HepG2 (cell line): ENCODE measurements at regions not wholly inside any gene's neighbourhood (a gene's known extent, or its start where the extent isn't known, plus 50 kb on each side); places are given as distances from the start of the nearest gene placed in this dataset.

Experiments
- ATAC-seq: fragments of 200-7000 bp; cut with Tn5 transposase; 3 replicates; pipeline ENCODE4 v1.9.1; 2020; ENCODE audit warnings: mild to moderate bottlenecking, moderate library complexity
- BruUV-seq: library from RNA; stranded (reverse); fragments of 400-500 nt; replicated peaks from 2 replicates; lab custom pipeline; 2021; lab: Mats Ljungman, UMichigan
- CTCF ChIA-PET: fragments of 300-600 bp; formaldehyde crosslinking; extraction: SDS; loops from one replicate; lab custom pipeline; 2021; ENCODE audit warnings: low total read pairs, inconsistent platforms, low intra/inter-chr PET ratio; lab: Yijun Ruan, JAX
- POLR2A ChIA-PET: fragments of 350-600 bp; sonication (Branson Sonifier 250); formaldehyde crosslinking; loops from one replicate; lab custom pipeline; 2020; ENCODE audit warnings: antibody characterized with exemption, inconsistent platforms; lab: Yijun Ruan, JAX
- DNase-seq: peaks from one replicate; pipeline ENCODE4 v3.0.0-alpha.2; 2015; ENCODE audit warnings: low spot score
- FAIRE-seq: peaks from 3 replicates; lab custom pipeline; 2011; peaks lifted over from hg19 to GRCh38; lab: Jason Lieb, UNC
- H2AFZ ChIP-seq: one replicate; pipeline ENCODE4 v1.6.1; 2011; ENCODE audit warnings: low read length, inconsistent platforms
- H3K27ac ChIP-seq: fragments of 300-600 bp; 3 replicates; pipeline ENCODE4 v1.8.0; 2011; ENCODE audit warnings: mixed run types, mild to moderate bottlenecking, mixed read lengths, low read length, inconsistent platforms; ENCODE audit not compliant: insufficient read depth; ENCODE audit errors: extremely low read length
- H3K27me3 ChIP-seq, 2 experiments: fragments of 200-600 bp in 1 of 2; 2 replicates in 1 of 2; 3 replicates in 1 of 2; pipeline versions ENCODE4 v1.6.0 to v1.8.0; 2011; ENCODE audit warnings: low read length in 2 of 2, mild to moderate bottlenecking in 2 of 2, moderate library complexity in 2 of 2, inconsistent platforms in 1 of 2; ENCODE audit not compliant: insufficient read depth in 2 of 2, control insufficient read depth in 1 of 2
- H3K36me3 ChIP-seq, 2 experiments: fragments of 200-600 bp in 1 of 2; replicated peaks in 1 of 2; 2 replicates in 1 of 2; 3 replicates in 1 of 2; pipeline versions ENCODE4 v1.5.1 to v1.8.0; 2011; ENCODE audit warnings: low read length in 2 of 2, inconsistent platforms in 1 of 2; ENCODE audit not compliant: insufficient read depth in 2 of 2, control insufficient read depth in 1 of 2
- H3K4me1 ChIP-seq: 2 replicates; pipeline ENCODE4 v1.5.1; 2012; ENCODE audit warnings: low read length, inconsistent platforms; ENCODE audit not compliant: insufficient read depth
- H3K4me2 ChIP-seq: 2 replicates; pipeline ENCODE4 v1.6.0; 2011; ENCODE audit warnings: low read depth, low read length, inconsistent platforms
- H3K4me3 ChIP-seq, 3 experiments: fragments of 200-600 bp in 1 of 3; sonication (generic), shearing (Covaris generic) in 1 of 3; replicated peaks in 1 of 3; 2 replicates each; pipeline ENCODE4 v1.5.1; 2011 to 2016; ENCODE audit warnings: low read length in 3 of 3, inconsistent platforms in 2 of 3, low read depth in 2 of 3, mild to moderate bottlenecking in 2 of 3, control low read depth in 1 of 3, mixed read lengths in 1 of 3; ENCODE audit not compliant: insufficient read depth in 1 of 3
- H3K79me2 ChIP-seq: one replicate; pipeline ENCODE4 v1.6.1; 2011; ENCODE audit warnings: low read length, inconsistent platforms; ENCODE audit not compliant: insufficient read depth
- H3K9ac ChIP-seq: 2 replicates; pipeline ENCODE4 v1.6.0; 2011; ENCODE audit warnings: mild to moderate bottlenecking, low read depth, low read length, inconsistent platforms; ENCODE audit not compliant: insufficient read depth
- H3K9me3 ChIP-seq: 2 replicates; pipeline ENCODE4 v1.5.1; 2012; ENCODE audit warnings: mild to moderate bottlenecking, low read length
- H4K20me1 ChIP-seq: 2 replicates; pipeline ENCODE4 v1.6.0; 2011; ENCODE audit warnings: inconsistent platforms, mild to moderate bottlenecking, low read length, moderate library complexity; ENCODE audit not compliant: insufficient read depth
- HMGA1 ChIP-seq: sonication (generic); formaldehyde crosslinking; conservative IDR thresholded peaks from 2 replicates; pipeline ENCODE4 v1.4.0; 2020; ENCODE audit warnings: missing genetic modification reagents
- KLF15 ChIP-seq: sonication (generic); formaldehyde crosslinking; IDR thresholded peaks from 2 replicates; pipeline ENCODE4 v1.8.1; 2023; ENCODE audit warnings: borderline replicate concordance, mild to moderate bottlenecking, inconsistent platforms, missing genetic modification reagents, mixed read lengths
- MAZ ChIP-seq, 2 experiments: sonication (generic) in 1 of 2; formaldehyde crosslinking in 1 of 2; IDR thresholded peaks; 2 replicates each; pipeline versions ENCODE4 v1.5.0 to v1.6.1; 2012 to 2020; ENCODE audit warnings: low read depth in 2 of 2, mild to moderate bottlenecking in 2 of 2, borderline replicate concordance in 1 of 2, improper control_type of control experiment in 1 of 2, low read length in 1 of 2, missing genetic modification reagents in 1 of 2, moderate library complexity in 1 of 2
- PCBP2 ChIP-seq: fragments of 200-400 bp; formaldehyde crosslinking; optimal IDR thresholded peaks from 2 replicates; pipeline ENCODE3; 2018; ENCODE audit warnings: low read length, low read depth; ENCODE audit not compliant: poor library complexity, severe bottlenecking
- SIX1 ChIP-seq: sonication (generic); formaldehyde crosslinking; IDR thresholded peaks from 2 replicates; pipeline ENCODE4 v1.4.0; 2020; ENCODE audit warnings: missing genetic modification reagents, borderline replicate concordance
- TMF1 ChIP-seq: sonication (generic); formaldehyde crosslinking; IDR thresholded peaks from 2 replicates; pipeline ENCODE4 v1.8.1; 2022; ENCODE audit warnings: low read depth, missing genetic modification reagents
- ZNF572 ChIP-seq: sonication (generic); formaldehyde crosslinking; IDR thresholded peaks from 2 replicates; pipeline ENCODE4 v1.5.1; 2020; ENCODE audit warnings: mild to moderate bottlenecking, missing genetic modification reagents
- WGBS: methylation state at CpG from one replicate; pipeline ENCODE4 v1.1.6; 2017; ENCODE audit warnings: low lambda C conversion rate; 5-methylcytosine and 5-hydroxymethylcytosine counted together
- in situ Hi-C: cut with HindIII; loops from 2 replicates; pipeline ENCODE4 v1.10.0; 2017; ENCODE audit warnings: low pct_unique_long_range_greater_than_20kb; ENCODE audit not compliant: extremely low pct_ligation_motif_present
- intact Hi-C: fragments of 100-400 bp; cut with micrococcal nuclease; formaldehyde crosslinking; loops from one replicate; pipeline ENCODE4 v1.10.0; 2022; ENCODE audit not compliant: unreplicated experiment
- TF ChIP-seq, protein P1 (sequence below): sonication (generic); formaldehyde crosslinking; IDR thresholded peaks from 2 replicates; pipeline ENCODE4 v1.4.0; 2020; ENCODE audit warnings: missing genetic modification reagents, borderline replicate concordance
- TF ChIP-seq, protein P2 (sequence below): sonication (generic); formaldehyde crosslinking; IDR thresholded peaks from 2 replicates; pipeline ENCODE4 v1.4.0; 2020; ENCODE audit warnings: missing genetic modification reagents

DNA sequence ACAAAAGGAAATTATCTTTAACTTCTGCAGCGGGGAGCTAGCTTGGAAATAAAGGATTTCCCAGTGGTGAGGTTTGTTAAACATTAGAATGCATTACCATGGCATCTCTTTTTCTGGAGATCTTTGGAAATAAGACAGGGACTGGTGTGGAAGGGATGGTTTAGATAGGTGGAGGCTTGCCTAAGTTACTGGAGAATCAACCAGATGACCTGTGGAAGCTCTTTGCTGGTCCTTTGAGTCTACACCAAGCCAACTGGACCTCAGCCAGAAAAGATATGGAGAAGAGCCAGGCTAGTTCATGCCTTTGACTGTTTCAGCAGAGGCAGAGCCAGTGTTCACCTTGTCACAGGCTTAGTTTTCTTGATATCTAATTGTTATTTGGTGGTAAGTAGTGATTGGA lies 134.7 kb downstream of the KCNRG start:
- no TSS peak for BruUV-seq
- H3K27ac ChIP-seq, result no peak overlapping the region

DNA sequence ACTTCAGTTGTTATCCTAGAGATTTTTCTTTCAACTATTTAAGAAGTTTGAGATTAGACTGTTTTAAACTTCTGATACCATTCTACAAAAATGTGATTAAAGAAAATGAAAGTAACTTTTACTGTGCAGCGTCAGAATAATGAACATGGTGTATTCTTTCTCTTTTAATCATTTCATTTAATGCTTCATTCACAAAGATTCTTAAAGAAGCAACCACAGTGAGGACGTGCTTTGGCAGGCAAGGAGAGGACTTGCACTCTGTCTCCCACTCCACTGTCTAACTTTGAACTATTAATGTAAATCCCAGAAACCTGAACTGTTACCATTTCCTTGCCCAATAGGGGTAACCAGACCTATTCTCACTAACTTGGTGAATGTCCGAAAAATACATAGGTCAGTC lies 137.0 kb downstream of the KCNRG start:
- Histone ChIP-seq H3K4me1 (peaks cover 29% of the 10 kb centered on the region), H3K27ac (no peak overlapping the region), H4K20me1 (no peaks in the 10 kb centered on the region), H3K36me3 (no peaks in the 10 kb centered on the region), H2AFZ (no peak overlapping the region), H3K27me3 (no peaks in the 10 kb centered on the region), H3K4me3 (no peak overlapping the region), H3K9ac (no peak overlapping the region), H3K79me2 (no peaks in the 10 kb centered on the region), H3K4me2 (no peak overlapping the region), H3K9me3 (no peaks in the 10 kb centered on the region)
- BruUV-seq, result no TSS peak
- DNase-seq, result no peak
- WGBS, result 85% methylated on average over 3 of the region's 3 CpGs
- ATAC-seq, result no peak
- ChIA-PET POLR2A (no interaction called here), CTCF (no interaction called here)
- no peak for FAIRE-seq
- intact Hi-C loops (no loop called here), in situ Hi-C loops (no loop called here)
- no peak for TF ChIP-seq HMGA1 (CRISPR knock-in tag)
- TF ChIP-seq TMF1 (CRISPR knock-in tag), result no peak
- TF ChIP-seq, protein P1, sequence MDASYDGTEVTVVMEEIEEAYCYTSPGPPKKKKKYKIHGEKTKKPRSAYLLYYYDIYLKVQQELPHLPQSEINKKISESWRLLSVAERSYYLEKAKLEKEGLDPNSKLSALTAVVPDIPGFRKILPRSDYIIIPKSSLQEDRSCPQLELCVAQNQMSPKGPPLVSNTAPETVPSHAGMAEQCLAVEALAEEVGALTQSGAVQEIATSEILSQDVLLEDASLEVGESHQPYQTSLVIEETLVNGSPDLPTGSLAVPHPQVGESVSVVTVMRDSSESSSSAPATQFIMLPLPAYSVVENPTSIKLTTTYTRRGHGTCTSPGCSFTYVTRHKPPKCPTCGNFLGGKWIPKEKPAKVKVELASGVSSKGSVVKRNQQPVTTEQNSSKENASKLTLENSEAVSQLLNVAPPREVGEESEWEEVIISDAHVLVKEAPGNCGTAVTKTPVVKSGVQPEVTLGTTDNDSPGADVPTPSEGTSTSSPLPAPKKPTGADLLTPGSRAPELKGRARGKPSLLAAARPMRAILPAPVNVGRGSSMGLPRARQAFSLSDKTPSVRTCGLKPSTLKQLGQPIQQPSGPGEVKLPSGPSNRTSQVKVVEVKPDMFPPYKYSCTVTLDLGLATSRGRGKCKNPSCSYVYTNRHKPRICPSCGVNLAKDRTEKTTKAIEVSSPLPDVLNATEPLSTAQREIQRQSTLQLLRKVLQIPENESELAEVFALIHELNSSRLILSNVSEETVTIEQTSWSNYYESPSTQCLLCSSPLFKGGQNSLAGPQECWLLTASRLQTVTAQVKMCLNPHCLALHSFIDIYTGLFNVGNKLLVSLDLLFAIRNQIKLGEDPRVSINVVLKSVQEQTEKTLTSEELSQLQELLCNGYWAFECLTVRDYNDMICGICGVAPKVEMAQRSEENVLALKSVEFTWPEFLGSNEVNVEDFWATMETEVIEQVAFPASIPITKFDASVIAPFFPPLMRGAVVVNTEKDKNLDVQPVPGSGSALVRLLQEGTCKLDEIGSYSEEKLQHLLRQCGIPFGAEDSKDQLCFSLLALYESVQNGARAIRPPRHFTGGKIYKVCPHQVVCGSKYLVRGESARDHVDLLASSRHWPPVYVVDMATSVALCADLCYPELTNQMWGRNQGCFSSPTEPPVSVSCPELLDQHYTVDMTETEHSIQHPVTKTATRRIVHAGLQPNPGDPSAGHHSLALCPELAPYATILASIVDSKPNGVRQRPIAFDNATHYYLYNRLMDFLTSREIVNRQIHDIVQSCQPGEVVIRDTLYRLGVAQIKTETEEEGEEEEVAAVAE, result no peak
- TF ChIP-seq, protein P2, sequence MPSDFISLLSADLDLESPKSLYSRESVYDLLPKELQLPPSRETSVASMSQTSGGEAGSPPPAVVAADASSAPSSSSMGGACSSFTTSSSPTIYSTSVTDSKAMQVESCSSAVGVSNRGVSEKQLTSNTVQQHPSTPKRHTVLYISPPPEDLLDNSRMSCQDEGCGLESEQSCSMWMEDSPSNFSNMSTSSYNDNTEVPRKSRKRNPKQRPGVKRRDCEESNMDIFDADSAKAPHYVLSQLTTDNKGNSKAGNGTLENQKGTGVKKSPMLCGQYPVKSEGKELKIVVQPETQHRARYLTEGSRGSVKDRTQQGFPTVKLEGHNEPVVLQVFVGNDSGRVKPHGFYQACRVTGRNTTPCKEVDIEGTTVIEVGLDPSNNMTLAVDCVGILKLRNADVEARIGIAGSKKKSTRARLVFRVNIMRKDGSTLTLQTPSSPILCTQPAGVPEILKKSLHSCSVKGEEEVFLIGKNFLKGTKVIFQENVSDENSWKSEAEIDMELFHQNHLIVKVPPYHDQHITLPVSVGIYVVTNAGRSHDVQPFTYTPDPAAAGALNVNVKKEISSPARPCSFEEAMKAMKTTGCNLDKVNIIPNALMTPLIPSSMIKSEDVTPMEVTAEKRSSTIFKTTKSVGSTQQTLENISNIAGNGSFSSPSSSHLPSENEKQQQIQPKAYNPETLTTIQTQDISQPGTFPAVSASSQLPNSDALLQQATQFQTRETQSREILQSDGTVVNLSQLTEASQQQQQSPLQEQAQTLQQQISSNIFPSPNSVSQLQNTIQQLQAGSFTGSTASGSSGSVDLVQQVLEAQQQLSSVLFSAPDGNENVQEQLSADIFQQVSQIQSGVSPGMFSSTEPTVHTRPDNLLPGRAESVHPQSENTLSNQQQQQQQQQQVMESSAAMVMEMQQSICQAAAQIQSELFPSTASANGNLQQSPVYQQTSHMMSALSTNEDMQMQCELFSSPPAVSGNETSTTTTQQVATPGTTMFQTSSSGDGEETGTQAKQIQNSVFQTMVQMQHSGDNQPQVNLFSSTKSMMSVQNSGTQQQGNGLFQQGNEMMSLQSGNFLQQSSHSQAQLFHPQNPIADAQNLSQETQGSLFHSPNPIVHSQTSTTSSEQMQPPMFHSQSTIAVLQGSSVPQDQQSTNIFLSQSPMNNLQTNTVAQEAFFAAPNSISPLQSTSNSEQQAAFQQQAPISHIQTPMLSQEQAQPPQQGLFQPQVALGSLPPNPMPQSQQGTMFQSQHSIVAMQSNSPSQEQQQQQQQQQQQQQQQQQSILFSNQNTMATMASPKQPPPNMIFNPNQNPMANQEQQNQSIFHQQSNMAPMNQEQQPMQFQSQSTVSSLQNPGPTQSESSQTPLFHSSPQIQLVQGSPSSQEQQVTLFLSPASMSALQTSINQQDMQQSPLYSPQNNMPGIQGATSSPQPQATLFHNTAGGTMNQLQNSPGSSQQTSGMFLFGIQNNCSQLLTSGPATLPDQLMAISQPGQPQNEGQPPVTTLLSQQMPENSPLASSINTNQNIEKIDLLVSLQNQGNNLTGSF (CRISPR knock-in tag), result no peak
- TF ChIP-seq MAZ (IDR thresholded peaks at IDR 0.05; ENCODE audit: borderline replicate concordance, low read depth, low read length), result no peak
- no peak for TF ChIP-seq MAZ (CRISPR knock-in tag; IDR thresholded peaks at IDR 0.05; ENCODE audit: low read depth)
- TF ChIP-seq SIX1, result no peak
- TF ChIP-seq ZNF572 (CRISPR knock-in tag), result no peak

More for the DNA sequence above, 134.7 kb downstream of the KCNRG start:
- no peak overlapping the region for H2AFZ ChIP-seq
- no peak for TF ChIP-seq PCBP2
- no peak for TF ChIP-seq KLF15 (CRISPR knock-in tag)
- TF ChIP-seq, all 625 proteins: peak for 0
- Histone ChIP-seq H3K79me2 (no peaks in the 10 kb centered on the region), H3K36me3 (no peaks in the 10 kb centered on the region), H3K27me3 (no peaks in the 10 kb centered on the region), H3K4me3 (no peak overlapping the region), H3K4me2 (no peak overlapping the region), H4K20me1 (no peaks in the 10 kb centered on the region), H3K9me3 (no peaks in the 10 kb centered on the region), H3K9ac (no peak overlapping the region), H3K4me1 (peaks cover 11% of the 10 kb centered on the region)
- no peak for FAIRE-seq
- 96% methylated on average over 1 of the region's 1 CpG for WGBS
- ChIA-PET CTCF (no interaction called here), POLR2A (interaction anchor here (0.8 to 1.0 kb wide), 2 partner anchors 12 to 24 kb away, joined by 3 read pairs; no protein-coding TSS in a partner anchor)
- no peak for DNase-seq
- in situ Hi-C loops, result no loop called here
- intact Hi-C loops, result no loop called here
- no peak for ATAC-seq
